ENCODE measurements at regions not wholly inside any gene's neighbourhood (a gene's known extent, or its start where the extent isn't known, plus 50 kb on each side); places are given as distances from the start of the nearest gene placed in this dataset.
"Not testable (repeated sequence)": the region's sequence is repeated elsewhere in the genome, so short reads cannot be mapped to it uniquely, and the experiment has no call there.

GRCh38 chrX:140447150-140447549, 57.7 kb downstream of the SOX3 start:
- no peak for FAIRE-seq

GRCh38 chrX:140440876-140441275, 64.0 kb downstream of the SOX3 start:
- FAIRE-seq: no peak

GRCh38 chrX:140439476-140439875, 65.4 kb downstream of the SOX3 start:
- no peak for FAIRE-seq

- FAIRE-seq: no peak
Observed at GRCh38 chrX:140434347-140434746, 70.5 kb downstream of the SOX3 start.

GRCh38 chrX:140433582-140433981, 71.3 kb downstream of the SOX3 start:
- no peak for FAIRE-seq

- FAIRE-seq: no peak
Observed at GRCh38 chrX:140432346-140433175, 72.3 kb downstream of the SOX3 start.

- FAIRE-seq: no peak
Observed at GRCh38 chrX:140431521-140431920, 73.3 kb downstream of the SOX3 start.

GRCh38 chrX:140425712-140426395, 79.0 kb downstream of the SOX3 start:
- no peak for FAIRE-seq

- FAIRE-seq: no peak
Observed at GRCh38 chrX:140422501-140422900, 82.4 kb downstream of the SOX3 start.

GRCh38 chrX:140402131-140402530, 102.7 kb downstream of the SOX3 start:
- FAIRE-seq: not testable (repeated sequence)

- not testable (repeated sequence) for FAIRE-seq
Observed at GRCh38 chrX:140396326-140396725, 108.5 kb downstream of the SOX3 start.

- no peak for FAIRE-seq
Observed at GRCh38 chrX:140393507-140393906, 111.4 kb downstream of the SOX3 start.

GRCh38 chrX:140391313-140391712, 113.6 kb downstream of the SOX3 start:
- FAIRE-seq: no peak

- FAIRE-seq: no peak
Observed at GRCh38 chrX:140389331-140389730, 115.5 kb downstream of the SOX3 start.

GRCh38 chrX:140362861-140363260, 142.0 kb downstream of the SOX3 start:
- FAIRE-seq: no peak

GRCh38 chrX:140360924-140361323, 143.9 kb downstream of the SOX3 start:
- FAIRE-seq: no peak

GRCh38 chrX:140360284-140360683, 144.6 kb downstream of the SOX3 start:
- no peak for FAIRE-seq

- FAIRE-seq: no peak
Observed at GRCh38 chrX:140355922-140356321, 148.9 kb downstream of the SOX3 start.

GRCh38 chrX:140355429-140355828, 149.4 kb downstream of the SOX3 start:
- FAIRE-seq: no peak

- no peak for FAIRE-seq
Observed at GRCh38 chrX:140354431-140355120, 150.3 kb downstream of the SOX3 start.

GRCh38 chrX:140346729-140347128, 158.1 kb downstream of the SOX3 start:
- FAIRE-seq: no peak

GRCh38 chrX:140343226-140343868, 161.5 kb downstream of the SOX3 start:
- FAIRE-seq: no peak

- FAIRE-seq: no peak
Observed at GRCh38 chrX:140342410-140342809, 162.5 kb downstream of the SOX3 start.

Data from endometrium (tissue), 2 donors.